HEK293 (cell line): ENCODE measurements at regions not wholly inside any gene's neighbourhood (a gene's known extent, or its start where the extent isn't known, plus 50 kb on each side); places are given as distances from the start of the nearest gene placed in this dataset.
"Not testable (repeated sequence)": the region's sequence is repeated elsewhere in the genome, so short reads cannot be mapped to it uniquely, and the experiment has no call there.

ENCODE experiments used
- CTCF ChIP-seq: fragments of 450-650 bp; formaldehyde crosslinking; IDR thresholded peaks from 2 replicates; pipeline ENCODE4 v1.5.1; 2016; ENCODE audit warnings: missing biosample characterization, missing genetic modification characterization
- OVOL3 ChIP-seq: fragments of 450-650 bp; formaldehyde crosslinking; IDR thresholded peaks from 2 replicates; pipeline ENCODE4 v1.5.1; 2016; ENCODE audit warnings: missing biosample characterization, missing genetic modification characterization
- PRDM2 ChIP-seq: fragments of 450-650 bp; formaldehyde crosslinking; IDR thresholded peaks from 2 replicates; pipeline ENCODE4 v1.5.1; 2016; ENCODE audit warnings: missing biosample characterization, missing genetic modification characterization, borderline replicate concordance
- RBAK ChIP-seq: fragments of 450-650 bp; formaldehyde crosslinking; IDR thresholded peaks from 2 replicates; pipeline ENCODE4 v1.5.1; 2016; ENCODE audit warnings: missing biosample characterization, missing genetic modification characterization
- REST ChIP-seq: fragments of 450-650 bp; formaldehyde crosslinking; IDR thresholded peaks from 2 replicates; pipeline ENCODE4 v1.5.1; 2016; ENCODE audit warnings: missing biosample characterization, missing genetic modification characterization
- TCF7L2 ChIP-seq: IDR thresholded peaks from 2 replicates; pipeline ENCODE4 v1.6.1; 2011; ENCODE audit warnings: low read depth, mild to moderate bottlenecking, inconsistent platforms, low read length, moderate library complexity, borderline replicate concordance
- ZNF248 ChIP-seq: fragments of 450-650 bp; formaldehyde crosslinking; IDR thresholded peaks from 2 replicates; pipeline ENCODE4 v1.5.1; 2017; ENCODE audit warnings: missing biosample characterization, missing genetic modification characterization
- ZNF280C ChIP-seq: fragments of 450-650 bp; formaldehyde crosslinking; IDR thresholded peaks from 2 replicates; pipeline ENCODE4 v1.5.1; 2016; ENCODE audit warnings: missing biosample characterization, missing genetic modification characterization
- ZNF311 ChIP-seq: fragments of 450-650 bp; formaldehyde crosslinking; IDR thresholded peaks from 2 replicates; pipeline ENCODE4 v1.5.1; 2017; ENCODE audit warnings: missing biosample characterization, missing genetic modification characterization, borderline replicate concordance
- ZNF423 ChIP-seq: fragments of 450-650 bp; formaldehyde crosslinking; IDR thresholded peaks from 2 replicates; pipeline ENCODE4 v1.5.1; 2016; ENCODE audit warnings: missing biosample characterization, missing genetic modification characterization
- ZNF747 ChIP-seq: fragments of 450-650 bp; formaldehyde crosslinking; IDR thresholded peaks from 2 replicates; pipeline ENCODE4 v1.5.1; 2016; ENCODE audit warnings: missing biosample characterization, missing genetic modification characterization
- ZNF777 ChIP-seq: fragments of 450-650 bp; formaldehyde crosslinking; IDR thresholded peaks from 2 replicates; pipeline ENCODE4 v1.5.1; 2017; ENCODE audit warnings: missing biosample characterization, missing genetic modification characterization, borderline replicate concordance

- not testable (repeated sequence) for TF ChIP-seq CTCF; OVOL3 (tag by site-specific recombination); PRDM2 (tag by site-specific recombination); REST (tag by site-specific recombination); RBAK (tag by site-specific recombination); ZNF248 (tag by site-specific recombination); ZNF747 (tag by site-specific recombination); ZNF777; ZNF423; ZNF311; ZNF280C (tag by site-specific recombination); TCF7L2
These were observed 184.5 kb downstream of the PDCD6IP start for GRCh38 chr3:33982949-33983348.
